ENCODE measurements at regions not wholly inside any gene's neighbourhood (a gene's known extent, or its start where the extent isn't known, plus 50 kb on each side); places are given as distances from the start of the nearest gene placed in this dataset.
"Not testable (repeated sequence)": the region's sequence is repeated elsewhere in the genome, so short reads cannot be mapped to it uniquely, and the experiment has no call there.

DNA sequence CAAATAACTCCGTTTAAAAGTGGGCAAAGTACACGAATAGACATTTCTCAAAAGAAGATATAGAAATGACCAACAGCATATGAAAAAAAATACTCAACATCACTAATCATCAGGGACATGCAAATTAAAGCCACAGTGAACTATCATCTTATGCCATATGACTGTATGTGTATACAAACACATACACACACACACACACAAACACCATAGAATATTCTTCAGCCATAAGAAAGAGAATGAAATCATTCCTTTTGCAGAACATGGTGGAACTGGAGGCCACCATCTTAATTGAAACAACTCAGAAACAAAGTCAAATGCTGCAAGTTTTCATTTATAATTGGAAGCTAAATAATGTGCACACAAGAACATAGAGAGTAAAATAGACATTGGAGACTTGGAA, 1019.4 kb downstream of the KCNMA1 start:
- no peak for DNase-seq (ENCODE audit: low read depth in 2 of 2)
- Histone ChIP-seq H4K20me1 (ENCODE audit: control insufficient read depth, extremely low read depth, insufficient read depth, low read length) (no peaks in the 10 kb centered on the region), H2AFZ (ENCODE audit: low read length) (no peak overlapping the region), H3K79me2 (ENCODE audit: control insufficient read depth, insufficient read depth, low read length) (no peaks in the 10 kb centered on the region), H3K9ac (ENCODE audit: insufficient read depth, low read length) (no peak overlapping the region), H3K36me3 (ENCODE audit: control insufficient read depth, insufficient read depth, low read length) (no peaks in the 10 kb centered on the region), H3K4me2 (ENCODE audit: extremely low read depth, insufficient read depth, low read length) (no peak overlapping the region), H3K27ac (ENCODE audit: insufficient read depth, low read length) (no peak overlapping the region), H3K4me1 (ENCODE audit: control insufficient read depth, extremely low read depth, insufficient read depth, low read length) (no peaks in the 10 kb centered on the region), H3K9me3 (ENCODE audit: control insufficient read depth, insufficient read depth, low read depth, low read length) (no peaks in the 10 kb centered on the region), H3K27me3 (ENCODE audit: control insufficient read depth, insufficient read depth, low read length) (no peaks in the 10 kb centered on the region), H3K4me3 (replicated peaks in 1 of 4; ENCODE audit: control extremely low read depth in 1 of 4, insufficient read depth in 1 of 4, low read depth in 3 of 4, low read length in 4 of 4) (no peak overlapping the region)
- TF ChIP-seq, protein P1, sequence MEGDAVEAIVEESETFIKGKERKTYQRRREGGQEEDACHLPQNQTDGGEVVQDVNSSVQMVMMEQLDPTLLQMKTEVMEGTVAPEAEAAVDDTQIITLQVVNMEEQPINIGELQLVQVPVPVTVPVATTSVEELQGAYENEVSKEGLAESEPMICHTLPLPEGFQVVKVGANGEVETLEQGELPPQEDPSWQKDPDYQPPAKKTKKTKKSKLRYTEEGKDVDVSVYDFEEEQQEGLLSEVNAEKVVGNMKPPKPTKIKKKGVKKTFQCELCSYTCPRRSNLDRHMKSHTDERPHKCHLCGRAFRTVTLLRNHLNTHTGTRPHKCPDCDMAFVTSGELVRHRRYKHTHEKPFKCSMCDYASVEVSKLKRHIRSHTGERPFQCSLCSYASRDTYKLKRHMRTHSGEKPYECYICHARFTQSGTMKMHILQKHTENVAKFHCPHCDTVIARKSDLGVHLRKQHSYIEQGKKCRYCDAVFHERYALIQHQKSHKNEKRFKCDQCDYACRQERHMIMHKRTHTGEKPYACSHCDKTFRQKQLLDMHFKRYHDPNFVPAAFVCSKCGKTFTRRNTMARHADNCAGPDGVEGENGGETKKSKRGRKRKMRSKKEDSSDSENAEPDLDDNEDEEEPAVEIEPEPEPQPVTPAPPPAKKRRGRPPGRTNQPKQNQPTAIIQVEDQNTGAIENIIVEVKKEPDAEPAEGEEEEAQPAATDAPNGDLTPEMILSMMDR (conservative IDR thresholded peaks at IDR 0.05 in 1 of 2, IDR thresholded peaks at IDR 0.05 in 1 of 2; ENCODE audit: low read depth in 1 of 2, low read length in 2 of 2), result no peak
- no peak for TF ChIP-seq EZH2 (IDR thresholded peaks at IDR 0.05; ENCODE audit: low read length, missing control alignments)

DNA sequence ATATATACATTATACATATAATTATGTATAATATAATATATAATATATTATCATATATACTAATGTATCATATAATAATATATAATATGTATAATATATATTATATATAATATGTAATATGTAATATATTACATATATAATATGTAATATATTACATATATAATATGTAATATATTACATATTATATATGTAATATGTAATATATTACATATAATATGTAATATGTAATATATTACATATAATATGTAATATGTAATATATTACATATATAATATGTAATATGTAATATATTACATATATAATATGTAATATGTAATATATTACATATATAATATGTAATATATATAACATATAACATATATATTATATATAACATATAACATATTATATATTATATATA, 1020.9 kb downstream of the KCNMA1 start:
- H3K4me2 ChIP-seq (ENCODE audit: extremely low read depth, insufficient read depth, low read length); H3K36me3 ChIP-seq (ENCODE audit: control insufficient read depth, insufficient read depth, low read length); H3K27me3 ChIP-seq (ENCODE audit: control insufficient read depth, insufficient read depth, low read length); H3K27ac ChIP-seq (ENCODE audit: insufficient read depth, low read length); DNase-seq (ENCODE audit: low read depth in 2 of 2); H4K20me1 ChIP-seq (ENCODE audit: control insufficient read depth, extremely low read depth, insufficient read depth, low read length); H3K79me2 ChIP-seq (ENCODE audit: control insufficient read depth, insufficient read depth, low read length); H3K4me3 ChIP-seq (replicated peaks in 1 of 4; ENCODE audit: control extremely low read depth in 1 of 4, insufficient read depth in 1 of 4, low read depth in 3 of 4, low read length in 4 of 4); H3K9me3 ChIP-seq (ENCODE audit: control insufficient read depth, insufficient read depth, low read depth, low read length); H2AFZ ChIP-seq (ENCODE audit: low read length); H3K9ac ChIP-seq (ENCODE audit: insufficient read depth, low read length); H3K4me1 ChIP-seq (ENCODE audit: control insufficient read depth, extremely low read depth, insufficient read depth, low read length): not testable (repeated sequence)

DNA sequence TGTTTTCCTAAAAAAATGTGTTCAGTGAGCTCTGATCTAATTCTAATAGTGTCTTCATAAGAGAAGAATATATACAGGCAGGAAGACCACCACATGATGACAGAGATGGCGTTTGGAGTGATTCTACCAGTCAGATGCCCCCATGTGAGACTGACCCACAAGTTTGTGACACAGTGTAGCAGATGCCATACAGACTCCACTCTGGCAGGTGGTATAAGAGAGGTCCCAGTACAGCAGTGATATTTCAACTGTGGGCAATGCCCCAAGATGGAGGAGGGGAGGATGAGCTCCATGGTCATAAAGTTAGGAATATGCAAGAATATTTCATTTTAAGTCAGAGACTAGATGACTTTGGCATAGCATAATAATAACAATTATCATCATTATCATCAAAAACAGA, 1022.6 kb downstream of the KCNMA1 start:
- Histone ChIP-seq H4K20me1 (ENCODE audit: control insufficient read depth, extremely low read depth, insufficient read depth, low read length) (no peaks in the 10 kb centered on the region), H3K27me3 (ENCODE audit: control insufficient read depth, insufficient read depth, low read length) (no peaks in the 10 kb centered on the region), H3K4me1 (ENCODE audit: control insufficient read depth, extremely low read depth, insufficient read depth, low read length) (no peaks in the 10 kb centered on the region), H2AFZ (ENCODE audit: low read length) (no peak overlapping the region), H3K9ac (ENCODE audit: insufficient read depth, low read length) (no peak overlapping the region), H3K27ac (ENCODE audit: insufficient read depth, low read length) (no peak overlapping the region), H3K4me2 (ENCODE audit: extremely low read depth, insufficient read depth, low read length) (no peak overlapping the region), H3K36me3 (ENCODE audit: control insufficient read depth, insufficient read depth, low read length) (no peaks in the 10 kb centered on the region), H3K9me3 (ENCODE audit: control insufficient read depth, insufficient read depth, low read depth, low read length) (no peaks in the 10 kb centered on the region), H3K4me3 (replicated peaks in 1 of 4; ENCODE audit: control extremely low read depth in 1 of 4, insufficient read depth in 1 of 4, low read depth in 3 of 4, low read length in 4 of 4) (no peak overlapping the region), H3K79me2 (ENCODE audit: control insufficient read depth, insufficient read depth, low read length) (no peaks in the 10 kb centered on the region)
- no peak for DNase-seq (ENCODE audit: low read depth in 2 of 2)
- TF ChIP-seq, protein P1 (conservative IDR thresholded peaks at IDR 0.05 in 1 of 2, IDR thresholded peaks at IDR 0.05 in 1 of 2; ENCODE audit: low read depth in 1 of 2, low read length in 2 of 2), result no peak
- TF ChIP-seq EZH2 (IDR thresholded peaks at IDR 0.05; ENCODE audit: low read length, missing control alignments), result no peak
